GM23248 (cell line): ENCODE measurements at regions not wholly inside any gene's neighbourhood (a gene's known extent, or its start where the extent isn't known, plus 50 kb on each side); places are given as distances from the start of the nearest gene placed in this dataset.

Source experiments
- DNase-seq: peaks from one replicate; pipeline ENCODE4 v3.0.0-alpha.2; 2015
- H2AFZ ChIP-seq: fragments of 200-600 bp; sonication (generic); 2 replicates; pipeline ENCODE4 v1.6.1; 2016; ENCODE audit warnings: antibody characterized with exemption
- H3F3A ChIP-seq: fragments of 200-600 bp; sonication (generic); 2 replicates; pipeline ENCODE4 v1.6.1; 2016; ENCODE audit warnings: mild to moderate bottlenecking, antibody characterized with exemption, mixed run types; ENCODE audit not compliant: insufficient read depth
- H3K27ac ChIP-seq: fragments of 200-600 bp; sonication (generic); 2 replicates; pipeline ENCODE4 v1.5.1; 2016; ENCODE audit warnings: mild to moderate bottlenecking
- H3K27me3 ChIP-seq: fragments of 200-600 bp; sonication (generic); replicated peaks from 2 replicates; pipeline ENCODE4 v1.6.1; 2016; ENCODE audit warnings: mild to moderate bottlenecking; ENCODE audit not compliant: insufficient read depth
- H3K36me3 ChIP-seq: fragments of 200-600 bp; sonication (generic); 2 replicates; pipeline ENCODE4 v1.6.1; 2016; ENCODE audit warnings: low read depth, mild to moderate bottlenecking
- H3K4me1 ChIP-seq: fragments of 200-600 bp; sonication (generic); 2 replicates; pipeline ENCODE4 v1.6.1; 2016; ENCODE audit warnings: mild to moderate bottlenecking; ENCODE audit not compliant: insufficient read depth
- H3K4me2 ChIP-seq: fragments of 200-600 bp; sonication (generic); one replicate; pipeline ENCODE4 v1.6.1; 2016; ENCODE audit warnings: mild to moderate bottlenecking; ENCODE audit not compliant: unreplicated experiment
- H3K4me3 ChIP-seq: fragments of 200-600 bp; sonication (generic); 2 replicates; pipeline ENCODE4 v1.5.1; 2016; ENCODE audit warnings: mild to moderate bottlenecking
- H3K79me2 ChIP-seq: fragments of 200-600 bp; sonication (generic); 2 replicates; pipeline ENCODE4 v1.6.1; 2016; ENCODE audit warnings: mild to moderate bottlenecking; ENCODE audit not compliant: insufficient read depth
- H3K9ac ChIP-seq: fragments of 200-600 bp; sonication (generic); 2 replicates; pipeline ENCODE4 v1.6.1; 2016; ENCODE audit warnings: mild to moderate bottlenecking
- H3K9me2 ChIP-seq: fragments of 200-600 bp; sonication (generic); 2 replicates; pipeline ENCODE4 v1.6.1; 2016; ENCODE audit warnings: mixed run types, mild to moderate bottlenecking, moderate library complexity; ENCODE audit not compliant: insufficient read depth
- H3K9me3 ChIP-seq: fragments of 200-600 bp; sonication (generic); one replicate; pipeline ENCODE4 v1.6.1; 2017; ENCODE audit warnings: low read depth
- H4K20me1 ChIP-seq: fragments of 200-600 bp; sonication (generic); 2 replicates; pipeline ENCODE4 v1.6.0; 2016; ENCODE audit not compliant: insufficient read depth
- EZH2 ChIP-seq: fragments of 200-600 bp; sonication (generic); IDR thresholded peaks from 2 replicates; pipeline ENCODE4 v1.6.1; 2018; ENCODE audit warnings: antibody characterized with exemption, mild to moderate bottlenecking; ENCODE audit not compliant: insufficient read depth, poor library complexity, severe bottlenecking
- EZH2phosphoT487 ChIP-seq: fragments of 200-600 bp; sonication (generic); IDR thresholded peaks from 2 replicates; pipeline ENCODE4 v1.6.1; 2018; ENCODE audit warnings: antibody characterized with exemption, moderate library complexity, mild to moderate bottlenecking, low read depth; ENCODE audit not compliant: insufficient read depth
- WGBS, 2 experiments: methylation state at CpG; one replicate each; pipeline ENCODE4 v1.1.6; 2015 to 2017; ENCODE audit warnings: low lambda C conversion rate in 2 of 2, low coverage in 1 of 2; ENCODE audit errors: missing lambda C conversion rate in 2 of 2; 5-methylcytosine and 5-hydroxymethylcytosine counted together
- in situ Hi-C: fragments of 300-500 bp; cut with MboI; formaldehyde crosslinking; loops from 2 replicates; pipeline ENCODE4 v1.15.0; 2020

DNA sequence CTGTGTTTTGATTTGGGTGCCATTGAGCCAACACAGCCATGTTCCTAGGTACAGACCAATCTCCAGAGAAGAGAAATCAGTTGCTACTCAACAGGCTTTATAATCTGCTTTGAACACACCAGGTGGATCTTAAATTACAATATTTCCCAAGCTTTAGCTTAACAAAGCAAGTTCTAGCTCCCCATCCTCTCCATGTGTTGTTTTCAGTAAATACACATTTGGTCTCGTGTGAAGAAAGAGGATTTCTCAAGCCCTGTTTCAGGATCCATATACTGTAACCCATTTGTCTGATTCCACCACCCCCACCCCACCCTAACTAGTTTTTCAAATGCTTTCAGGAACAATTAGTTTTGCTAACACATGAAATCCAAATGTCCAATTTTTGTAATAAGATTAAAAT is 109.6 kb upstream of the NIPBL start:
- Histone ChIP-seq H3K27me3 (peaks cover 24% of the 10 kb centered on the region), H3K4me3 (no peak overlapping the region), H3K4me1 (no peaks in the 10 kb centered on the region), H3K9me3 (no peaks in the 10 kb centered on the region), H3K79me2 (no peaks in the 10 kb centered on the region), H2AFZ (no peak overlapping the region), H3K27ac (no peak overlapping the region), H3K4me2 (no peak overlapping the region), H3K9me2 (no peaks in the 10 kb centered on the region), H3K9ac (no peak overlapping the region), H3K36me3 (no peaks in the 10 kb centered on the region), H4K20me1 (no peaks in the 10 kb centered on the region), H3F3A (no peaks in the 10 kb centered on the region)
- TF ChIP-seq EZH2 (no peak), EZH2phosphoT487 (no peak)
- WGBS, 2 experiments: 13 to 15% methylated on average over 1 of the region's 1 CpG
- in situ Hi-C loops: no loop called here
- no peak for DNase-seq

DNA sequence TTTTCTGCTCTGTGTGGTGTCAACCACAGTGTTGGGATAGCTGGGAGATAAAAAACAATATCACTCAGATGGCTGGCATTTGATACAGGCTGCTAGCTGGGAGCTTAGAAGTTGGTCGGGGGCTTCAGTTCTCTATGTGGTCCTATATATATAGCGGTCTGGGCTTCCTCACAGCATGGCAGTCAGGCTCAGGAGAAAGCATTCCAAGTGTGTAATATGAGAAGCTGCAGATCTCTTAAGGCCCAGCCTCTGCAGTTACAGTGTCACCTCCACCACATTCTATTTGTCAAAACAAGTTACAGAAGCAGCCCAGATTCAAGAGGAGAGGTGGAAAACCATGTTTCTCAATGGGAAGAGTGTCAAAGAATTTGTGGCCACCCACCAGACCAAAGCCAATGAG is 108.1 kb upstream of the NIPBL start:
- TF ChIP-seq EZH2 (no peak), EZH2phosphoT487 (no peak)
- Histone ChIP-seq H3F3A (no peaks in the 10 kb centered on the region), H3K4me1 (no peaks in the 10 kb centered on the region), H3K9me3 (no peaks in the 10 kb centered on the region), H3K27me3 (peaks cover 28% of the 10 kb centered on the region), H3K9me2 (no peaks in the 10 kb centered on the region), H4K20me1 (no peaks in the 10 kb centered on the region), H3K4me3 (no peak overlapping the region), H2AFZ (no peak overlapping the region), H3K9ac (no peak overlapping the region), H3K79me2 (no peaks in the 10 kb centered on the region), H3K36me3 (no peaks in the 10 kb centered on the region), H3K4me2 (no peak overlapping the region), H3K27ac (no peak overlapping the region)
- WGBS, 2 experiments: 26 to 32% methylated on average over 2 of the region's 2 CpGs
- DNase-seq: no peak
- in situ Hi-C loops: no loop called here

DNA sequence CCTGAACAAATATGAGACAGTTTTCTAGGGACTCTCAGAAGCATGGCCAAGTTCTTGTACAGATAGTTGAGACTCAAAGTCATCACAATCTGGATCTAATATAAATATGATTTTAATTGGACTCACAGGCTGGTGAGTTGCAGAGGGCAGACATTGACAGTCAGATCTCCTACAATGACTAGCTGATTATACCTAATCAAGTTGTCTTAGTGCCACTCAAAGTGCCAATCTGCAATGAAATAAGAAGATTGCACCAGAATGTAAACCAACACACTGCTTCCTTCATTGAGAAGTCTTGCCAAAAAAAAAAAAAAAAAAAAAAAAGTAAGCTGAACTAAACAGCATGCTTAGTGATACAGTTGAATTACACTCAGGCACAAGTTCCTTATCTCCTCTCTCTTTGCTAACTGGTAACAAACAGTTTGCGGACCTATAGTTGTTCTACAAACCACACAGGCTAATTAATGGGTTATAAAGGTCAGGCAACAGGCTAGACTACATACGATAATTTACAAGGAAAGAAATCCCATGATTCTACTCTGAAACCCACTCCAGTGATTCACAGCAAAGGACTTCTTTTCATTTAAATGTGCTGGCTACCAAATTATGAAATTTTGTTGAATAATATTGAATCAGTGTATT is 107.3 kb upstream of the NIPBL start:
- Histone ChIP-seq H4K20me1 (no peaks in the 10 kb centered on the region), H3K9ac (no peak overlapping the region), H3K9me2 (no peaks in the 10 kb centered on the region), H3K36me3 (no peaks in the 10 kb centered on the region), H2AFZ (no peak overlapping the region), H3K4me2 (no peak overlapping the region), H3F3A (no peaks in the 10 kb centered on the region), H3K9me3 (no peaks in the 10 kb centered on the region), H3K27me3 (peaks cover 28% of the 10 kb centered on the region), H3K27ac (no peak overlapping the region), H3K4me3 (no peak overlapping the region), H3K79me2 (no peaks in the 10 kb centered on the region), H3K4me1 (no peaks in the 10 kb centered on the region)
- in situ Hi-C loops: no loop called here
- DNase-seq: no peak
- 48 to 66% methylated on average over 2 of the region's 2 CpGs for WGBS, 2 experiments
- TF ChIP-seq EZH2 (no peak), EZH2phosphoT487 (no peak)

DNA sequence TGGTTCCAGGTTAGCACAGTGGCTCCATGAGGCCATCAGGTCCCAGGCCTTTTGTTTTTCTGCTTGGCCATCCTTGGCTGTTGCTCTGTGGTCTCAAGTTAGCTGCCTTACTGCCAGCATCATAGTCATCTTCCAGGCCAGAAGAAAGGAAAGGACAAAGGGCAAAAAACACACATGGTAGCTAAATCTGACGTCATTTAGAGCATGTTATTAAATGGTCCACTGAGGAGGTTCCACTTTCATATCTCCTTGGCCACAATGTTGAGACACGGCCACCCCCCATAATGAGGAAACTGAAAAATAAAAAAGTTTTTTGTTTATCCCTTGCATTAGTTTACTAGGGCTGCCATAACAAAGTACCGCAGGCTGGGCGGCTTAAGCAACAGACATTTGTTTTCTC is 106.4 kb upstream of the NIPBL start:
- Histone ChIP-seq H3K4me2 (no peak overlapping the region), H3K9me2 (no peaks in the 10 kb centered on the region), H3K36me3 (no peaks in the 10 kb centered on the region), H3F3A (no peaks in the 10 kb centered on the region), H3K79me2 (no peaks in the 10 kb centered on the region), H2AFZ (no peak overlapping the region), H3K9ac (no peak overlapping the region), H3K27ac (no peak overlapping the region), H3K4me3 (no peak overlapping the region), H3K4me1 (no peaks in the 10 kb centered on the region), H3K27me3 (peaks cover 22% of the 10 kb centered on the region), H4K20me1 (no peaks in the 10 kb centered on the region), H3K9me3 (no peaks in the 10 kb centered on the region)
- 48 to 66% methylated on average over 4 of the region's 4 CpGs for WGBS, 2 experiments
- DNase-seq: no peak
- in situ Hi-C loops: no loop called here
- TF ChIP-seq EZH2phosphoT487 (no peak), EZH2 (no peak)
